ENCODE measurements at regions not wholly inside any gene's neighbourhood (a gene's known extent, or its start where the extent isn't known, plus 50 kb on each side); places are given as distances from the start of the nearest gene placed in this dataset.

GRCh38 chr12:19998411-19998810 is 369.9 kb upstream of the PDE3A start:
- H3K27ac ChIP-seq: peak overlapping the region in 1 of 2 donors; percentile 70

GRCh38 chr12:19998961-19999804 is 369.2 kb upstream of the PDE3A start:
- no peak for DNase-seq (ENCODE audit: low spot score)
- Histone ChIP-seq H3K4me3 (no peak overlapping the region), H3K36me3 (no peaks in the 10 kb centered on the region), H3K9me3 (no peaks in the 10 kb centered on the region), H3K4me1 (peaks cover 0 to 16% of the 10 kb centered on the region in 2 donors), H3K27me3 (no peaks in the 10 kb centered on the region), H3K27ac (peak overlapping the region in 1 of 2 donors; percentile 70)
- TF ChIP-seq CTCF (IDR thresholded peaks at IDR 0.05): no peak

More at GRCh38 chr12:19998411-19998810, 369.9 kb upstream of the PDE3A start:
- no peaks in the 10 kb centered on the region for H3K27me3 ChIP-seq
- H3K9me3 ChIP-seq: no peaks in the 10 kb centered on the region
- peaks cover 0 to 16% of the 10 kb centered on the region in 2 donors for H3K4me1 ChIP-seq
- no peaks in the 10 kb centered on the region for H3K36me3 ChIP-seq
- DNase-seq (ENCODE audit: low spot score): no peak
- no peak for TF ChIP-seq CTCF (IDR thresholded peaks at IDR 0.05)
- no peak overlapping the region for H3K4me3 ChIP-seq

- H3K4me3 ChIP-seq: no peak overlapping the region
These were observed 368.6 kb upstream of the PDE3A start for GRCh38 chr12:19999805-20000138.

GRCh38 chr12:20000229-20000849 is 368.0 kb upstream of the PDE3A start:
- Histone ChIP-seq H3K27ac (peak overlapping the region; percentile 22 to 70), H3K36me3 (no peaks in the 10 kb centered on the region), H3K27me3 (no peaks in the 10 kb centered on the region), H3K4me3 (no peak overlapping the region), H3K9me3 (no peaks in the 10 kb centered on the region), H3K4me1 (peaks cover 0 to 16% of the 10 kb centered on the region in 2 donors)
- no peak for DNase-seq (ENCODE audit: low spot score)
- TF ChIP-seq CTCF (IDR thresholded peaks at IDR 0.05): no peak

More at GRCh38 chr12:19999805-20000138, 368.6 kb upstream of the PDE3A start:
- no peaks in the 10 kb centered on the region for H3K36me3 ChIP-seq
- H3K9me3 ChIP-seq: no peaks in the 10 kb centered on the region
- H3K4me1 ChIP-seq: peaks cover 0 to 16% of the 10 kb centered on the region in 2 donors
- H3K27me3 ChIP-seq: no peaks in the 10 kb centered on the region
- TF ChIP-seq CTCF (IDR thresholded peaks at IDR 0.05): no peak
- DNase-seq (ENCODE audit: low spot score): no peak
- peak overlapping the region in 1 of 2 donors; percentile 70 for H3K27ac ChIP-seq

- Histone ChIP-seq H3K36me3 (no peaks in the 10 kb centered on the region), H3K4me3 (no peak overlapping the region), H3K4me1 (peaks cover 0 to 16% of the 10 kb centered on the region in 2 donors), H3K27me3 (no peaks in the 10 kb centered on the region), H3K9me3 (no peaks in the 10 kb centered on the region), H3K27ac (no peak overlapping the region)
- no peak for TF ChIP-seq CTCF (IDR thresholded peaks at IDR 0.05)
- DNase-seq (ENCODE audit: low spot score): no peak
These were observed 365.1 kb upstream of the PDE3A start for GRCh38 chr12:20003252-20003651.
